HG02885 (cell line): ENCODE measurements at regions not wholly inside any gene's neighbourhood (a gene's known extent, or its start where the extent isn't known, plus 50 kb on each side); places are given as distances from the start of the nearest gene placed in this dataset.
"Not testable (repeated sequence)": the region's sequence is repeated elsewhere in the genome, so short reads cannot be mapped to it uniquely, and the experiment has no call there.

Source experiments
- ATAC-seq: cut with Tn5 transposase; IDR thresholded peaks from one replicate; pipeline ENCODE4 v1.9.1; 2021; ENCODE audit warnings: mild to moderate bottlenecking; ENCODE audit not compliant: unreplicated experiment, poor library complexity

- ATAC-seq, result no peak
Observed at GRCh38 chr1:79530476-79530875, 523.9 kb upstream of the ADGRL4 start.

DNA sequence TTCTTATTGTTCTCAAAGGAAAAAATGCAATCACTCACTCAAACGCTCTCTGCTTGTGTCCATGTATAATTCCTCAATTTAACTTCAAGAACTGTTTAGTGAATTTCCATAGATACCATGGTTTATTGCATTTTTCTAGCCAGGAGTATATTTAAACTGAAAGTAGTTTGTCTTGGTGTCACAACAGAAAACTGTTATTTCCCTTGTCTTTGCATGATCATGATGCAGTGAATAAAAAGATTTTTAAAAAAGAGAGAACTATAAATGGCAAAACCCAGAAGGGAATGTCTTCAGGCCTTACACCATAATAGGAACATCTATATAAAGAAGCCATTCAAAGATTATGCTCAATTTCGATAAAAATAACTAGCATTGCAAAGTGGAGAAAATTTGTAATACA, 523.5 kb upstream of the ADGRL4 start:
- ATAC-seq, result no peak

- ATAC-seq, result no peak
Observed at GRCh38 chr1:79524126-79524525, 517.6 kb upstream of the ADGRL4 start.

DNA sequence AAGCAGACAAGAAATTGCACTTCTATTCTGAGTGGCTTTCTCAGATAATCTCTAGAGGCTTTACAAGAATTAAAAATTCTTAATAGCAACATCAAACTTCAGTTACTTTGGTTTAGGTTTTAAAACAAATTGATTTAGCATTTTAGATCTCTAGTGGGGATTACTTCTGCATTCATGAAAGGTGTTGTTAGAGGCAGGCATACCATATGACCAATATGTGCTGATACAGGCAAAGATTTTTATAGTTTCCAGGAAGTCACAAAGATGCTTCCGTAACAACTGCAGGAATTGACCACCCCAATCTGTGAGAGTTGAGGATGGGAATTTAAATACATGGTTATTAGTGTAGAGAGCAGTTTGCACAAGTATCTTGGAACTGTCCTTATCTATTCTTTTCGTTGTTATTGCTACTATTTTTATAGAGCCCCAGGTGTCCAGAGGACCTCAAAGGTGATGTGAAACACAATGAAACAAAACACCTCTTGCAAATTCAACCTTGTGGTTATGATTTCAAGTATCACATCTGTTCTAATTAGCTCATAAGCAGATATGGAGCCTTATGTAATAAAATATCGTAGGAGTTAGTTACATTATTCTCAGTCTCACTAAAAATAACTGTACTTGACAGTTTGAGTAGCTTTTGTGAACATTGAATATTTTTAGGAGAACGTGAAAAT, 512.7 kb upstream of the ADGRL4 start:
- peak; percentile 92 for ATAC-seq

DNA sequence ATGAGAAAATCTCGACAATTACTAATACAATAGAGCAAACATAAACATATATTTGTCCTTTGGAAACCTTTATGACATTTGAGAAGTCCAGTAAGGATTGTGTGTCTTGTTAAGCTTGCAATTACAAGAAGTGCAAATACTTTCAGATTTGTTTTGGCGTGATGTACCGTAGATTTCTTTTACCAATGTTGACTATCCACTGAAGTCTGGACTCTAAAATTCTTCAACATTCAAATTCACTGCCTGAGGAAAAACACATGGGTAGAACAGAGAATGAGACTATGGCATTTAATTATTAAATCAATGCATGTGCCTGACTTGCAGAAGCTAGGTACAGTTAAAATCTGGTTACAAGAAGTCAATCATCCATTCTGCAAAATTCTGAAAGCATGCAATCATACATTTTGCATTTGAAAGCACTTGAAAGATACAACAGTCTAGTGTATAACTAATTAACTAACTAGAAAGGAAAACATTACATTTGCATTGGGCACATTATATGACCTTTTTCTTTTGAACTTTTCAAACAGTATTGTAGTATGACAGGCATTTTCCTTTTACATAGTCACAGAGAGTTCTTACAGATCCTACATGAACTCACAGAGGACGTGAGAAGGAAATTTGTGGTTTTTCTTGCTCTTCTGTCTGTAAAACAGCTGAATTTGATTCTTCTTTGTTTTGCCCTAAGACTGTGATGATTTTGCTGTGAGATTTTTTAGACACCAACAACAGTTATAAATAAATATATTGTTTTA, 511.1 kb upstream of the ADGRL4 start:
- no peak for ATAC-seq

- no peak for ATAC-seq
Observed at GRCh38 chr1:79507770-79508169, 501.2 kb upstream of the ADGRL4 start.

- no peak for ATAC-seq
Observed at GRCh38 chr1:79501153-79501552, 494.6 kb upstream of the ADGRL4 start.

DNA sequence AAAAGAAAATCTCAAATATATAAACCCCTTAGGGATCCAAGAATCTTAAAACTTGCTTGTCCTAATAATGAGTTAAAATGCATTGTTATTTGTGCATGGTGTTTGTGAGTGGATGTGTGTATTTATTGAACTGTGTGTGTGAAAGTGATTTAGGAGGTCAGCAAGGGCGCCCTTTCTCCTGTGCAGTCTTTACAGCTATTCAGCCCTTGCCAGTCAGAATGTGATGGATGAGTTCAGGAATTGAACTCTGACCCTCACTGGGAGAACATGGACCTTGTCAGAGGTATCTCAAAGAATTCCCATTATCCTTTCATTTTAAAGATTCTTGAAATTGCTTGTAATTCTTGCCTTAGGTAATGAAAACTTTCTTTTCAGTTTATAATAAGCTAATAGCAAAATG, 493.0 kb upstream of the ADGRL4 start:
- no peak for ATAC-seq

- ATAC-seq, result peak; percentile 90
Observed at GRCh38 chr1:79497193-79497773, 490.8 kb upstream of the ADGRL4 start.

DNA sequence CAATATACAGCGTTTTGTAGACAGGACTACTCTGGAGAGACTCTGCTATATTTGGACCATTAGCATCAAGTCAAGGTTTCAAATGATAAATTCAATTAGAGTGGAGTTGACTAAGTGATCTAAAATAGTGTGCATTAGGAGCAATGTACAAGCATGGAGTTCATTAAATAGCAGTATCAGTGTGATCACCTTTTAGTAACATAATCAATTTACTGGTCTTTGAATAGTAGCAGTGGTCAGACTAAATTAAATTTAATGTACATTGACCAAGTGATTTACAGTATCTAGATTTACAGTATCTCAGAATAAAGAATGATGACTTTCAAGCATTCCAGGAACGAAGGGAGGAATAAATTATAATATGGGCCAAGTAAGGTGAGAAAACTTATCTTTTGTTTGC, 489.6 kb upstream of the ADGRL4 start:
- ATAC-seq, result no peak

DNA sequence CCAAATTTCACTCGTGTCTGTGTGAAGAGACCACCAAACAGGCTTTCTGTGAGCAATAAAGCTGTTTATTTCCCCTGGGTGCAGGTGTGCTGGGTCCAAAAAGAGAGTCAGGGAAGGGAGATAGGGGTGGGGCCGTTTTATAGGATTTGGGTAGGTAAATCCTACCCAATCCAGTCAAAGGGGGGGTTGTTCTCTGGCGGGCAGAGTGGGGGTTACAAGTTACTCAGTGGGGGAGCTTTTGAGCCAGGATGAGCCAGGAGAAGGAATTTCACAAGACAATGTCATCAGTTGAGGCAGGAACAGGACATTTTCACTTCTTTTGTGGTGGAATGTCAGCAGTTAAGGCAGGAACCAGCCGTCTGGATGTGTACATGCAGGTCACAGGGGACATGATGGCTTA, 487.2 kb upstream of the ADGRL4 start:
- not testable (repeated sequence) for ATAC-seq

DNA sequence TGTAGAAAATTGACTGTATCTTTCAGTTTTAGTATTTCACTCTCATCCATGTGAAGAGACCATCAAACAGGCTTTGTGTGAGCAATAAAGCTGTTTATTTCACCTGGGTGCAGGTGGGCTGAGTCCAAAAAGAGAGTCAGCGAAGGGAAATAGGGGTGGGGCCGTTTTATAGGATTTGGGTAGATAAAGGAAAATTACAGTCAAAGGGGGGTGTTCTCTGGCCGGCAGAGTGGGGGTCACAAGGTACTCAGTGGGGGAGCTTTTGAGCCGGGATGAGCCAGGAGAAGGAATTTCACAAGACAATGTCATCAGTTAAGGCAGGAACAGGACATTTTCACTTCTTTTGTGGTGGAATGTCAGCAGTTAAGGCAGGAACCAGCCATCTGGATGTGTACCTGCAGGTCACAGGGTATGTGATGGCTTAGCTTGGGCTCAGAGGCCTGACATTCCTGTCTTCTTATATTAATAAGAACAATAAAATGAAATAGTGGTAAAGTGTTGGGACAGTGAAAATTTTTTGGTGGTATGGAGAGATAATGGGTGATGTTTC, 482.1 kb upstream of the ADGRL4 start:
- not testable (repeated sequence) for ATAC-seq

DNA sequence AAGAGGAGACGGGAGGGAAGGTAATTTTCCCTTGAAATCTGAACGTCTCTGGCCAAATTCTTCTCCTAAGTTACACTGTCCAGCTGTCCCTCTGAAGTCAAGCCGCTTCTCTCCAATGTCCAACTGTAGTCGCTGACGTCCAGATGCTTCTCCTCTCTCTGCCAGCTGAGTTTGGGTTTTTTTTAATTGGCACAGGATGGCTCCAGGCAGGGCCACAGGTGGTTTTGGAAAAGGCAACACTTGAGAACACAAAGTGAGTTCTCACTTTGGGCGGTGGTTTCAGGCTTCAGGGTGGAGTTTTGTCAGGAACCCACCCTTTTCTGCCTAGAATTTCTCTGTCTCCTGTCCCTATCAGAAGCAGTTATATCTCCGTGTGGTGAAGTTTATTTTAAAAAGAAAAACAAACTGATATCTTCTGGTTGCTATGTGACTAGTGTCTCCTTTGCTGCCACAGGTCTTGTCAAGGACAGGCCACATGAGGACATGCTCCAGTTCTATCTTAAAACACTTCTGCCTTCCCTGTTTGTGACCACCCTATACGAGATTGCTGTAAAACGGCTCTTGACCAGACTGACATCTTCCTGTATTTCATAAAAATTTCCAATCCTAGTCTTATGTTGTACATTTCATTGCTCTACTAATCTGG, 472.3 kb upstream of the ADGRL4 start:
- no peak for ATAC-seq

- ATAC-seq, result no peak
Observed at GRCh38 chr1:79478160-79478559, 471.6 kb upstream of the ADGRL4 start.

- peak; percentile 79 for ATAC-seq
Observed at GRCh38 chr1:79472067-79472656, 465.6 kb upstream of the ADGRL4 start.

DNA sequence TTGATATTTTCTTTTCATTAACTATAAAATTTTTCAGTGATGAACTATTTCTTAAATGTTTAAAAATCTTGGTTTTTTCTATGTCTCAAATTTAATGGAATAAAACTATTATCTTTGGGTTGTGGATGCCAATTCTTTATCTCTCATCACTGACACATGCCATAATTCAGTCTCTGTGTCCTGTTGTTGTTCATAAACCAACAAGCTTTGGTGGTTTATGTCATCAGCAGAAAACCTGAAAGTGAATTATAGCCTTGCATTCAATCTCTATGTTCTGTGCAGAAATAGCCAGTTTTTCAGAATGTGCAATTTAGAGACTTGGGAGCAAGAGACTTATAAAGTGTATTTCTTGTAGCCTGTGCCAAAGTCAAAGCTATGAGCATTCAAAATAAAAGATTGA, 462.6 kb upstream of the ADGRL4 start:
- peak; percentile 30 for ATAC-seq

- ATAC-seq, result peak; percentile 97
Observed at GRCh38 chr1:79460773-79461436, 454.4 kb upstream of the ADGRL4 start.

DNA sequence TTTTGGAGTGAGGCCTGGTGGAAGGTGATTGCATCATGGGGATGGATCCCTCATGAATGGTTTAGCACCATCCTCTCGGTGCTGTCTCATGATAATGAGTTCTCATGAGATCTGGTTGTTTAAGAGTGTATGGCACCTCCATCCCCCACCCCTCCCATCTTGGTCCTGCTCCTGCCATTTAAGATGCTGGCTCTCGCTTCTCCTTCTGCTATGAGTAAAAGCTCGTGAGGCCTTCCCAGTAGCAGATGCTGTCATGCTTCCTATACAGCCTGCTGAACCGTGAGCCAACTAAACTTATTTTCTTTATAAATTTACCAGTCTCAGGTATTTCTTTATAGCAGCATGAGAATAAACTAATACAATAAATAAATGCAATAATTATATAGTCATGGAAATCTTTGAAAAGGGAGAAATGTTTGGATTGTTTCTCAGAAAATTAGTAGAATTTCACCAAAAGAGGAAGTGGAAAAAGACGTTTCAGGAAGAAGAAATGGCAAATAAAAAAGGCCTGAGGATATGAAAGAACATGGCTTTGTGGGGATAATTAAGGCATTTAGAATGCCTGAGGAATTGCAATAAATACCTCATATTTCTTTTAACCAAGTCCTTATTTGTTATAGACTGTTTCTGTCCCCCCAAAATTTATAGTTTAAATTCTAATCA, 451.2 kb upstream of the ADGRL4 start:
- no peak for ATAC-seq

- ATAC-seq, result no peak
Observed at GRCh38 chr1:79448426-79448825, 441.9 kb upstream of the ADGRL4 start.
